NCI-H146 treated with DMSO at 0.1 percent for 48 hours (cell line): ENCODE measurements at regions not wholly inside any gene's neighbourhood (a gene's known extent, or its start where the extent isn't known, plus 50 kb on each side); places are given as distances from the start of the nearest gene placed in this dataset.
A peak's percentile ranks its signal among the peaks of the same experiment; 100 is the strongest.
"Not testable (repeated sequence)": the region's sequence is repeated elsewhere in the genome, so short reads cannot be mapped to it uniquely, and the experiment has no call there.

Experiments
- DNase-seq: peaks from one replicate; lab custom pipeline; 2025; ENCODE audit not compliant: unreplicated experiment; lab: John Stamatoyannopoulos, UW

GRCh38 chr18:52140986-52141385 is 199.0 kb upstream of the DCC start:
- DNase-seq, result peak; percentile 96

GRCh38 chr18:52150050-52150449 is 189.9 kb upstream of the DCC start:
- DNase-seq, result no peak

GRCh38 chr18:52152036-52152435 is 188.0 kb upstream of the DCC start:
- no peak for DNase-seq

GRCh38 chr18:52156166-52156565 is 183.8 kb upstream of the DCC start:
- DNase-seq, result no peak

GRCh38 chr18:52160636-52161035 is 179.4 kb upstream of the DCC start:
- no peak for DNase-seq

- no peak for DNase-seq
Observed at GRCh38 chr18:52163478-52163877, 176.5 kb upstream of the DCC start.

GRCh38 chr18:52168131-52168530 is 171.9 kb upstream of the DCC start:
- DNase-seq, result not testable (repeated sequence)

GRCh38 chr18:52174220-52174619 is 165.8 kb upstream of the DCC start:
- no peak for DNase-seq

- no peak for DNase-seq
Observed at GRCh38 chr18:52175406-52175805, 164.6 kb upstream of the DCC start.

GRCh38 chr18:52183107-52183506 is 156.9 kb upstream of the DCC start:
- no peak for DNase-seq

GRCh38 chr18:52190195-52190594 is 149.8 kb upstream of the DCC start:
- no peak for DNase-seq

GRCh38 chr18:52190631-52191030 is 149.4 kb upstream of the DCC start:
- peak; percentile 81 for DNase-seq

GRCh38 chr18:52200406-52200805 is 139.6 kb upstream of the DCC start:
- no peak for DNase-seq

- DNase-seq, result no peak
Observed at GRCh38 chr18:52200921-52201663, 138.9 kb upstream of the DCC start.

- no peak for DNase-seq
Observed at GRCh38 chr18:52208646-52209045, 131.4 kb upstream of the DCC start.

- no peak for DNase-seq
Observed at GRCh38 chr18:52216109-52216508, 123.9 kb upstream of the DCC start.

GRCh38 chr18:52216666-52217065 is 123.3 kb upstream of the DCC start:
- no peak for DNase-seq

- no peak for DNase-seq
Observed at GRCh38 chr18:52219102-52219501, 120.9 kb upstream of the DCC start.

GRCh38 chr18:52220062-52220591 is 119.9 kb upstream of the DCC start:
- no peak for DNase-seq

- no peak for DNase-seq
Observed at GRCh38 chr18:52222211-52222610, 117.8 kb upstream of the DCC start.

GRCh38 chr18:52227536-52227935 is 112.5 kb upstream of the DCC start:
- no peak for DNase-seq

- no peak for DNase-seq
Observed at GRCh38 chr18:52228166-52228565, 111.8 kb upstream of the DCC start.

- DNase-seq, result no peak
Observed at GRCh38 chr18:52236131-52236530, 103.9 kb upstream of the DCC start.
